HepG2 (cell line): ENCODE measurements at regions not wholly inside any gene's neighbourhood (a gene's known extent, or its start where the extent isn't known, plus 50 kb on each side); places are given as distances from the start of the nearest gene placed in this dataset.

Experiments used
- ATAC-seq: fragments of 200-7000 bp; cut with Tn5 transposase; 3 replicates; pipeline ENCODE4 v1.9.1; 2020; ENCODE audit warnings: mild to moderate bottlenecking, moderate library complexity
- BruUV-seq: library from RNA; stranded (reverse); fragments of 400-500 nt; replicated peaks from 2 replicates; lab custom pipeline; 2021; lab: Mats Ljungman, UMichigan
- CTCF ChIA-PET: fragments of 300-600 bp; formaldehyde crosslinking; extraction: SDS; loops from one replicate; lab custom pipeline; 2021; ENCODE audit warnings: low total read pairs, inconsistent platforms, low intra/inter-chr PET ratio; lab: Yijun Ruan, JAX
- POLR2A ChIA-PET: fragments of 350-600 bp; sonication (Branson Sonifier 250); formaldehyde crosslinking; loops from one replicate; lab custom pipeline; 2020; ENCODE audit warnings: antibody characterized with exemption, inconsistent platforms; lab: Yijun Ruan, JAX
- DNase-seq: peaks from one replicate; pipeline ENCODE4 v3.0.0-alpha.2; 2015; ENCODE audit warnings: low spot score
- FAIRE-seq: peaks from 3 replicates; lab custom pipeline; 2011; peaks lifted over from hg19 to GRCh38; lab: Jason Lieb, UNC
- H2AFZ ChIP-seq: one replicate; pipeline ENCODE4 v1.6.1; 2011; ENCODE audit warnings: low read length, inconsistent platforms
- H3K27ac ChIP-seq: fragments of 300-600 bp; 3 replicates; pipeline ENCODE4 v1.8.0; 2011; ENCODE audit warnings: mixed run types, mild to moderate bottlenecking, mixed read lengths, low read length, inconsistent platforms; ENCODE audit not compliant: insufficient read depth; ENCODE audit errors: extremely low read length
- H3K27me3 ChIP-seq, 2 experiments: fragments of 200-600 bp in 1 of 2; 2 replicates in 1 of 2; 3 replicates in 1 of 2; pipeline versions ENCODE4 v1.6.0 to v1.8.0; 2011; ENCODE audit warnings: low read length in 2 of 2, mild to moderate bottlenecking in 2 of 2, moderate library complexity in 2 of 2, inconsistent platforms in 1 of 2; ENCODE audit not compliant: insufficient read depth in 2 of 2, control insufficient read depth in 1 of 2
- H3K36me3 ChIP-seq, 2 experiments: fragments of 200-600 bp in 1 of 2; replicated peaks in 1 of 2; 2 replicates in 1 of 2; 3 replicates in 1 of 2; pipeline versions ENCODE4 v1.5.1 to v1.8.0; 2011; ENCODE audit warnings: low read length in 2 of 2, inconsistent platforms in 1 of 2; ENCODE audit not compliant: insufficient read depth in 2 of 2, control insufficient read depth in 1 of 2
- H3K4me1 ChIP-seq: 2 replicates; pipeline ENCODE4 v1.5.1; 2012; ENCODE audit warnings: low read length, inconsistent platforms; ENCODE audit not compliant: insufficient read depth
- H3K4me2 ChIP-seq: 2 replicates; pipeline ENCODE4 v1.6.0; 2011; ENCODE audit warnings: low read depth, low read length, inconsistent platforms
- H3K4me3 ChIP-seq, 3 experiments: fragments of 200-600 bp in 1 of 3; sonication (generic), shearing (Covaris generic) in 1 of 3; replicated peaks in 1 of 3; 2 replicates each; pipeline ENCODE4 v1.5.1; 2011 to 2016; ENCODE audit warnings: low read length in 3 of 3, inconsistent platforms in 2 of 3, low read depth in 2 of 3, mild to moderate bottlenecking in 2 of 3, control low read depth in 1 of 3, mixed read lengths in 1 of 3; ENCODE audit not compliant: insufficient read depth in 1 of 3
- H3K79me2 ChIP-seq: one replicate; pipeline ENCODE4 v1.6.1; 2011; ENCODE audit warnings: low read length, inconsistent platforms; ENCODE audit not compliant: insufficient read depth
- H3K9ac ChIP-seq: 2 replicates; pipeline ENCODE4 v1.6.0; 2011; ENCODE audit warnings: mild to moderate bottlenecking, low read depth, low read length, inconsistent platforms; ENCODE audit not compliant: insufficient read depth
- H3K9me3 ChIP-seq: 2 replicates; pipeline ENCODE4 v1.5.1; 2012; ENCODE audit warnings: mild to moderate bottlenecking, low read length
- H4K20me1 ChIP-seq: 2 replicates; pipeline ENCODE4 v1.6.0; 2011; ENCODE audit warnings: inconsistent platforms, mild to moderate bottlenecking, low read length, moderate library complexity; ENCODE audit not compliant: insufficient read depth
- ATF1 ChIP-seq: IDR thresholded peaks from 2 replicates; pipeline ENCODE4 v1.6.1; 2016; ENCODE audit warnings: mild to moderate bottlenecking, control low read depth
- FOXC1 ChIP-seq: sonication (generic); formaldehyde crosslinking; IDR thresholded peaks from 2 replicates; pipeline ENCODE4 v1.8.0; 2022; ENCODE audit warnings: mild to moderate bottlenecking, missing genetic modification reagents, borderline replicate concordance
- RFX3 ChIP-seq: IDR thresholded peaks from 2 replicates; pipeline ENCODE4 v1.6.1; 2016; ENCODE audit warnings: missing biosample characterization, missing genetic modification reagents
- SAFB2 ChIP-seq: sonication (generic); formaldehyde crosslinking; IDR thresholded peaks from 2 replicates; pipeline ENCODE4 v1.5.1; 2020; ENCODE audit warnings: missing genetic modification reagents, low read depth, mild to moderate bottlenecking, borderline replicate concordance
- SETDB1 ChIP-seq: sonication (generic); formaldehyde crosslinking; IDR thresholded peaks from 2 replicates; pipeline ENCODE4 v1.5.1; 2020; ENCODE audit warnings: missing genetic modification reagents, mild to moderate bottlenecking, borderline replicate concordance
- SMARCC2 ChIP-seq: fragments of 450-650 bp; IDR thresholded peaks from 2 replicates; pipeline ENCODE4 v1.6.1; 2017; ENCODE audit warnings: antibody characterized with exemption, mild to moderate bottlenecking
- ZBTB20 ChIP-seq: sonication (generic); formaldehyde crosslinking; IDR thresholded peaks from 2 replicates; pipeline ENCODE4 v1.8.1; 2023; ENCODE audit warnings: missing genetic modification reagents, low read depth, mild to moderate bottlenecking, borderline replicate concordance
- ZFP37 ChIP-seq: sonication (generic); formaldehyde crosslinking; IDR thresholded peaks from 2 replicates; pipeline ENCODE4 v1.4.0; 2020; ENCODE audit warnings: missing genetic modification reagents, borderline replicate concordance
- ZMYM3 ChIP-seq: sonication (generic); formaldehyde crosslinking; IDR thresholded peaks from 2 replicates; pipeline ENCODE4 v1.5.1; 2020; ENCODE audit warnings: mild to moderate bottlenecking, missing genetic modification reagents
- ZNF17 ChIP-seq: sonication (generic); formaldehyde crosslinking; IDR thresholded peaks from 2 replicates; pipeline ENCODE4 v1.5.0; 2020; ENCODE audit warnings: mild to moderate bottlenecking, missing genetic modification reagents
- ZNF552 ChIP-seq: sonication (generic); formaldehyde crosslinking; IDR thresholded peaks from 2 replicates; pipeline ENCODE4 v1.9.0; 2022; ENCODE audit warnings: missing genetic modification reagents, mild to moderate bottlenecking, borderline replicate concordance
- ZNF709 ChIP-seq: sonication (generic); formaldehyde crosslinking; IDR thresholded peaks from 2 replicates; pipeline ENCODE4 v1.5.0; 2020; ENCODE audit warnings: mild to moderate bottlenecking, missing genetic modification reagents
- ZNF713 ChIP-seq: sonication (generic); formaldehyde crosslinking; IDR thresholded peaks from 2 replicates; pipeline ENCODE4 v1.4.0; 2020; ENCODE audit warnings: mild to moderate bottlenecking, missing genetic modification reagents
- ZNF766 ChIP-seq: sonication (generic); formaldehyde crosslinking; IDR thresholded peaks from 2 replicates; pipeline ENCODE4 v1.5.0; 2020; ENCODE audit warnings: missing genetic modification reagents, borderline replicate concordance
- ZSCAN25 ChIP-seq: sonication (generic); formaldehyde crosslinking; IDR thresholded peaks from 2 replicates; pipeline ENCODE4 v1.8.0; 2022; ENCODE audit warnings: mild to moderate bottlenecking, missing genetic modification reagents
- in situ Hi-C: cut with HindIII; loops from 2 replicates; pipeline ENCODE4 v1.10.0; 2017; ENCODE audit warnings: low pct_unique_long_range_greater_than_20kb; ENCODE audit not compliant: extremely low pct_ligation_motif_present
- intact Hi-C: fragments of 100-400 bp; cut with micrococcal nuclease; formaldehyde crosslinking; loops from one replicate; pipeline ENCODE4 v1.10.0; 2022; ENCODE audit not compliant: unreplicated experiment
- TF ChIP-seq, protein P1 (sequence below): IDR thresholded peaks from 2 replicates; pipeline ENCODE4 v1.6.1; 2016; ENCODE audit warnings: low read depth

DNA sequence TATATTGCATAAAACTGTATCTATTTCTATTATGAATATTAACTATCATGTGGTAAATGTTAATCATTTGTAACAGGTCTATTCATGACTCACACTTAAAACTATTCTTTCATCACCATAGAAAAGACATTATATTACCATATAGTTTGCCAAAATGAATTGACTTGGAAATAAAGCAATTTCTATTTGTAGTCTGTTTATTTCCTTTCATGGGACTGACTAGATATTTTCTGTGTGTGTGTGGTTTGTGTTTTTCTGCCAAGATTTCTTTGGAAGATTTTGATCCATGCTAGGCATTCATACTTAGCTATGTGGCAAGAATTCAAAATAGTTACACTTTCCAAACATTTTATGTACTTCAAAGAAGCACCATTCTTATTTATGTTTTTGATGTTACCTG lies 522.5 kb upstream of the AGTR1 start:
- no peak for DNase-seq
- Histone ChIP-seq H3K9ac (no peak overlapping the region), H2AFZ (no peak overlapping the region), H3K79me2 (no peaks in the 10 kb centered on the region), H3K9me3 (no peaks in the 10 kb centered on the region), H3K4me1 (no peaks in the 10 kb centered on the region), H3K27me3 (no peaks in the 10 kb centered on the region), H3K4me2 (no peak overlapping the region), H3K27ac (no peak overlapping the region), H4K20me1 (no peaks in the 10 kb centered on the region), H3K4me3 (no peak overlapping the region), H3K36me3 (no peaks in the 10 kb centered on the region)
- in situ Hi-C loops (no loop called here), intact Hi-C loops (no loop called here)
- CTCF ChIA-PET, result no interaction called here
- ATAC-seq, result no peak
- POLR2A ChIA-PET, result no interaction called here
- BruUV-seq, result no TSS peak
- TF ChIP-seq ZBTB20 (CRISPR knock-in tag), result no peak
- no peak for TF ChIP-seq SAFB2 (CRISPR knock-in tag)
- no peak for TF ChIP-seq FOXC1
- no peak for TF ChIP-seq ZNF17 (CRISPR knock-in tag)
- no peak for TF ChIP-seq SMARCC2
- TF ChIP-seq ATF1, result no peak
- TF ChIP-seq ZNF552, result no peak
- TF ChIP-seq ZSCAN25, result no peak
- TF ChIP-seq RFX3 (CRISPR knock-in tag), result no peak
- TF ChIP-seq, protein P1, sequence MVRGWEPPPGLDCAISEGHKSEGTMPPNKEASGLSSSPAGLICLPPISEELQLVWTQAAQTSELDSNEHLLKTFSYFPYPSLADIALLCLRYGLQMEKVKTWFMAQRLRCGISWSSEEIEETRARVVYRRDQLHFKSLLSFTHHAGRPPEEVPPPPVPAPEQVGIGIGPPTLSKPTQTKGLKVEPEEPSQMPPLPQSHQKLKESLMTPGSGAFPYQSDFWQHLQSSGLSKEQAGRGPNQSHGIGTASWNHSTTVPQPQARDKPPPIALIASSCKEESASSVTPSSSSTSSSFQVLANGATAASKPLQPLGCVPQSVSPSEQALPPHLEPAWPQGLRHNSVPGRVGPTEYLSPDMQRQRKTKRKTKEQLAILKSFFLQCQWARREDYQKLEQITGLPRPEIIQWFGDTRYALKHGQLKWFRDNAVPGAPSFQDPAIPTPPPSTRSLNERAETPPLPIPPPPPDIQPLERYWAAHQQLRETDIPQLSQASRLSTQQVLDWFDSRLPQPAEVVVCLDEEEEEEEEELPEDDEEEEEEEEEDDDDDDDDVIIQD (CRISPR knock-in tag), result no peak
- no peak for TF ChIP-seq ZMYM3 (CRISPR knock-in tag)
- no peak for TF ChIP-seq ZNF709 (CRISPR knock-in tag)
- TF ChIP-seq ZNF766 (CRISPR knock-in tag), result no peak
- no peak for TF ChIP-seq ZNF713 (CRISPR knock-in tag)
- TF ChIP-seq ZFP37 (CRISPR knock-in tag), result no peak
- no peak for TF ChIP-seq SETDB1
- FAIRE-seq, result no peak
